ENCODE measurements at regions not wholly inside any gene's neighbourhood (a gene's known extent, or its start where the extent isn't known, plus 50 kb on each side); places are given as distances from the start of the nearest gene placed in this dataset.

GRCh38 chr17:72534265-72534664 is 413.4 kb downstream of the SOX9 start:
- no peak for DNase-seq

- no peak for DNase-seq
Observed at GRCh38 chr17:72534776-72535175, 414.0 kb downstream of the SOX9 start.

DNA sequence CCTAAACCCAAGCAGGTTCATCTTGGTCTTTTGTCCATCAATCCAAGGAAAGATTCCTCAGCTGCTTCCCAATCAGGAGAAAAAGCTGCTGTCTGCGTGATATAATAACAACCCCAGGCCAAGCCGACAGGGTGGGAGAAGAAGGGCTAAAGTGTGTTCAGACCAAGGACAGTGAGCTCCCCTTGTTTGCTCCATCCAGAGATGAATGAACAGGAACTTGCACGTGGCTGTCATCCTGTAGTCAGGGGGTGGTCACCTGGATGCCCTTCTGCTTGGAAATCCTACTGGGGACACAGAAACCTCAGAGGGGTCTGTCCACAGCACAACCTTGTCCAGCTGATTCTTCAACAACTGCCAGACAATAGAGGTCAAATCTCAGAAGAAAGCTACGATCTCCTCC is 414.5 kb downstream of the SOX9 start:
- DNase-seq = no peak

DNA sequence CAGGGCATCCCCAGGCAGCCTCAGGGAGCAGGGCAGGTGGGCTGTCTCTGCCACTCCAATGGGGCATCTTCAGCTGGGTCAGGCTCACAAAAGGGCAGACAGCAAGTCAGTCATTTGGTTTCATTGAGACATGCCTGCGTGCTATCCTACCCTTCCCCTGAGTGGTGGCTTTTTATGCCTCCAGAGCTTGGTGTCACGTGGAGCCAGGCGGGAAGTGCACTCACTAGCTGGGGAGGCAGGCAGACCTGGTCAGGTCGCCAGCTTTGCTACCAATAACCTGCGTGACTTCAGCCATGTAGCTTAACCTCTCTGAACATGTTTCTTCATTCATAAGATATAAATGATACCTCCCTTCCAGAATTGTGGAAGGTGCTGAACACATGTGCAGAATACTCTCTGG is 415.0 kb downstream of the SOX9 start:
- no peak for DNase-seq

DNA sequence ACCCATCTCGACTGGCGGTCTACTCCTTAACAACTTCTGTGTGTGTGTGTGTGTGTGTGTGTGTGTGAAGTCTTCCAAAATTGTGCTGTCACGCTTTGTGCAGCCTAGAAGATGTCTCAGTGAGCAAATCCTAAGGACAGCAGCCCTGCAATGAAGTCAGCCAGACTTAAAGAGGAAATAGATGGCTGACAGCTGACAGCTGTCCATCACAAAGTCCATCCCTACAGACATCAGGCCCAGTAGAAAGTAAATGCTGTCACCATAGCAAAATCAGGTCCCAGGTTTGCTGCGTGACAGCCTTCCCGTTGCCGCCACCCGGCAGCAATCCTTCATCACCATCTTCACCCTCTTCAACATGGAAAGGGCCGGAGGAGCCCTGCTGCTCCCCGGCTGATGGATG is 416.0 kb downstream of the SOX9 start:
- no peak for DNase-seq

DNA sequence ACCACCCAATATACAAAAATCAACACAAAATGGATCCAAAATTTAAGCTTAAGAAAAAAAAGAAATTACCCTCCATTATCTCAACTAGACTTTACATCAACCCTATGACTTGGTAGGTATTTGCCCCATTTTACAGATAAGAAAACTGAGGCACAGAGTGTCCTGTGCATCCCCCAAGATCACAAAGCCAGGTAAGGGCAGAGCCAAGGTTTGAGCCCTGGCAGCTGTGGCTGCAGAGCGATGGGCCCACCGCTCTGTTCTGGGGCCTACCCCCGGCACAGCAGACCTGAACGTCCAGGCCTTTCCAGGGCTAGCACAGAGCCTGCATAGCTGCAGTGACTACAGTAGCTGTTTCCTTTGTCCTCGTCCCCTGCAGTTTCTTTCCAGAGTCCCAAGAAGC is 417.6 kb downstream of the SOX9 start:
- no peak for DNase-seq

DNA sequence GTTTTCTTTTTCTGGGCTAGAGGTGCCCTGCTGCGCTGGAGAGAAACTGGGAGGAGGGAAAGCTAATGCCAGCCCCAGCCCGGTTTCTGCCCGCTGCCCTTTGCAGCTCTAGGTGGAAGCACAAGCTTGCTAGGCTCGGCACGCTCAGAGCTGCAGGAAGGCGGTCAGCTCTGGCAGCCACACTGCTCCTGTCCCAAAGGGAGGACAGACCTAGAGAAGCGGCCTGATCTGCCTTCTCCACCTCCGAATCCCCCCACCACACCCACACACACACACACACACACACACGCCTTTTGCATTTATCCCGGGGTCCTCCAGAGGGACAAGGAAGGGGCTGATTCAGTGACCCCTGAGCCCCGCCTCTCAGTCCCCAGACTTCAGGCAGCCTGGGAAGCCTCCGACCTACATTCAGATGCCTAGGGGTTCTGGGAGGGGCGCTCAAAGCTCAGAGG is 418.1 kb downstream of the SOX9 start:
- DNase-seq = no peak

GRCh38 chr17:72539981-72540897 is 419.4 kb downstream of the SOX9 start:
- peak; percentile 78 for DNase-seq

DNA sequence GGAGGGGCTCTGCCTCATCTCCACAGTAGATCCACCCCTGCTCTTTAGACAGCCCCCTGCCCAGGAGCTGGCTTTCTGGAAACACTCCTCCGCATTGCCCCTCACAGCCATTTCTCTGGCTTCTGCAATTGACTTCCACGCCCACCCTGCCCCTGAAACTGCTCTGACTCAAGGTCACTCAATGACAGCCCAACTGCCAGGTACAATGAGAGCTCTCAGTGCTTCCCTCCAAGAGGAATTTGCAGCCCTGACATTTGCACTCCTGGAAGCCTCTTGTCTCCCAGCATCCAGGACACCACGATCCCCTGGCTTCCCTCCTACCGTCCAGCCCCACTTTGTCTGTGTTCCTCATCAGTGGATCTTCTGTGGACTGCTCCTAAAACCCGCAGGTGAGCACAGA is 421.5 kb downstream of the SOX9 start:
- no peak for DNase-seq

GRCh38 chr17:72545766-72546165 is 424.9 kb downstream of the SOX9 start:
- DNase-seq = peak; percentile 25

- no peak for DNase-seq
Observed at GRCh38 chr17:72553051-72553755, 432.4 kb downstream of the SOX9 start.

- DNase-seq = no peak
Observed at GRCh38 chr17:72554508-72554907, 433.7 kb downstream of the SOX9 start.

- DNase-seq = no peak
Observed at GRCh38 chr17:72555052-72555451, 434.2 kb downstream of the SOX9 start.

DNA sequence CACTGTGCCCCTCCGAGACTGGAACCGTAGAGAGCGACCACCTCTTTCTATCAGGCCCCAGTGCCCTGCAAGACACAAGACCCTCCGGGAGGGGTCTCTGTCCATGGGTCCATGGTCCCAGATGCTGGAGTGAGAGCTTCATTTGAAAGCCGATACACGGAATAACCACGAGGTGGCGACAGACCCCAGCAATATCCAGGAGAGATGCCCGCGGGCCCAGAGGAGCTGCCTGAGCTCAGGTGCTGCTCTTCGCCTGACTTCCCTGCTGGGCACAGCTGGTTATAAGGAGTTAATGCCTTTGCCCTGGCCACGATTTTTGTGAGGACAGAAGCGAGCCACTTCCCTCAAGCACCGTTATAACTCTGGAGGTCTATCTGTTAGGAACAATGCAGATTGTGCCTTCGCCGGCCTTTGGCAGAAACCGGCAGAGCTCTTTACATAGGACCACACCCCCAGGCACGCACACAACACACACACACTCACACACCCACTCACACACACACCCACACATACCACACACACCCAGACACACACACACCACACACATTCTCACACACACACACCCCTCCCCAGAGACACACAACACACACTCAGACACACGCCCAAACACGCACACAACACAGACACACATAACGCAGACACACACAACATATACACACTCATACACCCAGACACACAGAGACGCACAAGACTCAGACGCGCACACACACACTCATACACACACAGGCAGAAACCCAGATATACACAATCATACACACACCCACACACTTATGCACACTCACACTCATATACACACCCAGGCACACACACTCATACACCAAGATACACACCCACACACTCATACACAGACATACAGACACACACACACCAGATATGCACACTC is 436.4 kb downstream of the SOX9 start:
- DNase-seq = peak; percentile 62

GRCh38 chr17:72558971-72559476 is 438.2 kb downstream of the SOX9 start:
- DNase-seq = no peak

- DNase-seq = peak; percentile 51
Observed at GRCh38 chr17:72560303-72561247, 439.8 kb downstream of the SOX9 start.

DNA sequence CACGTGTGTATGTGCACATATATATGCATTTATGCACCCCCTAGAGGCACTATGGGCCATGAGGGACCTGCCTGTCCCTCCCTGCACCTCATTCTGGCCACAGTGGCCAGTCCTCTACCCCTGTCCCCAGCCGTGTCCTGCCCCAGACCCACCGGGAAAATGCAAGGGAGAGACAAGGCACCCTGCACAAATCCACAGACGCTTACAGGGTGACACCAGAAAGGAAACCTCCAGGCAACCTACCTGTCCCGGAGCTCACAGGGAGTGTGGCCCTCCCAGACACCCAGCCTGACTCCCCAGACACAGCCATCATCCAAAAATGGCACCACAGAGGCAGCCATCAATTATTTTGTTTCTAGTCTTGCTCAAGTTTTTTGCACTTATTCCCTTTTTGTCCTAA is 440.4 kb downstream of the SOX9 start:
- no peak for DNase-seq

- no peak for DNase-seq
Observed at GRCh38 chr17:72561680-72562079, 440.9 kb downstream of the SOX9 start.

GRCh38 chr17:72562615-72563188 is 441.9 kb downstream of the SOX9 start:
- DNase-seq = no peak

DNA sequence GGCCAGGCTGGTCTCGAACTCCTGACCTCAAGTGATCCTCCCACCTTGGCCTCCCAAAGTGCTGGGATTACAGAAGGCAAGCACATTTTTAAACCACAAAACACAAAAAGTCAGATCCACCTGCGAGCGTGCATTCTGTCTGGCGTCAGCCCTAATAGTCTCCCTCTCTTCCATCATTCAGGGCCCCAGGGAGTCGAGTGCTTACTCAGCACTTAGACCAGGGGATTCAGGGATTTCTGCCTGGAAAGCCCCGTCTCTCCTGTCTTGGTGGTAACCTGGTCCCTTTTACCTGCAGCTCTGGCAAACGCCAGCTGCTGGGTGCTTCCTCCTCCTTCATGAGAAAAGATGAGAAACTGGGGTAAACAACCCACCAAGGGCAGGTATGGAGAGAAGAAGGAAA is 443.1 kb downstream of the SOX9 start:
- no peak for DNase-seq

GRCh38 chr17:72565006-72565405 is 444.2 kb downstream of the SOX9 start:
- DNase-seq = no peak

All from EL (cell line).